GM20000 (cell line): ENCODE measurements at regions not wholly inside any gene's neighbourhood (a gene's known extent, or its start where the extent isn't known, plus 50 kb on each side); places are given as distances from the start of the nearest gene placed in this dataset.

Experiments
- DNase-seq: peaks from one replicate; pipeline ENCODE4 v3.0.0; 2012; ENCODE audit warnings: low spot score
- CTCF ChIP-seq: IDR thresholded peaks from 2 replicates; pipeline ENCODE4 v1.5.1; 2012; ENCODE audit warnings: mild to moderate bottlenecking, control low read depth; ENCODE audit errors: extremely low read depth, missing control alignments

DNA sequence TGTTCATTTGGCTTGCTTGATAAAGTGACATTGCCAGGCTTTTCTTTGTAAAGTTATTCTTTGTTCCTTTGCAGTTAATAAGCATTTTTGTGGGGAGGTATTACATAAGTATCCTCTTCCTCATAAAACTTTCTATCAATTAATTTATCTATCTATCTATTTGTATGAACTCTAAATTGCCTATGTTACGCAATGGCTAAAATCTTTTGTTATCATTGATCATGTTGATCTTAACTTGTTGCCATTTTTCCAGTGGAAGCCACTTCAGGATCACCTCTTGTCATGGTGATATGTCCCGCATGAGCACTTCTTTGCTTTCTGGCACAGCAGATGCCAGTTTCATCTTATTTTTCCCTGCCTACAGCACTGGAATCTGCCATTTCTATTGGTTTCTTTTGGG lies 436.7 kb upstream of the KIF2A start:
- no peak for DNase-seq
- TF ChIP-seq CTCF = no peak

GRCh38 chr5:61878471-61878870 lies 427.5 kb upstream of the KIF2A start:
- DNase-seq = no peak
- no peak for TF ChIP-seq CTCF

DNA sequence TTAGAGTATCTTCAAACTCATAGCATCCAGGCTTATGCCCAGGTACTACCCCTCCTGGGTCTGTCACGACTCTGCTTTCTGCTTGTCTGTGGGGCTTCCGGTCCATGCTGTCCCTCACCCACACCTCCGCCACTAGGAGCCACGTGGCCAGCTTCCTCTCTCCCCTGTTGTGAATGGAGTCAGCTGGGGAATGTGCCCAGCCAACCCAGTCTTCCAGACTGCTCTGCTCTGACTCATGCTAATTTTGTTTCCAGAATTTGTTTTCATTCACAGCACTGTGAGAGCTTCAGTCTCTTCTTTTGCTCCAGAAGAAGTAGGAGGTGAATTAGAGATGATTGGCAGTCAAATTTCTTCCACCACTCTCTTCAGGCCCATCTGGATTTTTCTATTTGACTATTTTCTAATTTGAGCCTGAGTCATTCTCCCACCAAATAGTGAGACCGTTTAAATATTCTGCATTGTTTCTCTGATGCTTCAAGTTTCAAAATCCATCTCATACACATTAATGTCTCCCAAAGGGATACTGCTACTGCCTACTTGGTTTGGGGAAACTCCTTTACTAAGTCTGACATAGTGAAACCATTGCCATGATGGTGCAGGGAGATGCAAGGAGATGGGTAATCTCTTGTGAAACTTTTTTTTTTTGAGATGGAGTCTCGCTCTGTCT lies 424.1 kb upstream of the KIF2A start:
- DNase-seq = no peak
- no peak for TF ChIP-seq CTCF

DNA sequence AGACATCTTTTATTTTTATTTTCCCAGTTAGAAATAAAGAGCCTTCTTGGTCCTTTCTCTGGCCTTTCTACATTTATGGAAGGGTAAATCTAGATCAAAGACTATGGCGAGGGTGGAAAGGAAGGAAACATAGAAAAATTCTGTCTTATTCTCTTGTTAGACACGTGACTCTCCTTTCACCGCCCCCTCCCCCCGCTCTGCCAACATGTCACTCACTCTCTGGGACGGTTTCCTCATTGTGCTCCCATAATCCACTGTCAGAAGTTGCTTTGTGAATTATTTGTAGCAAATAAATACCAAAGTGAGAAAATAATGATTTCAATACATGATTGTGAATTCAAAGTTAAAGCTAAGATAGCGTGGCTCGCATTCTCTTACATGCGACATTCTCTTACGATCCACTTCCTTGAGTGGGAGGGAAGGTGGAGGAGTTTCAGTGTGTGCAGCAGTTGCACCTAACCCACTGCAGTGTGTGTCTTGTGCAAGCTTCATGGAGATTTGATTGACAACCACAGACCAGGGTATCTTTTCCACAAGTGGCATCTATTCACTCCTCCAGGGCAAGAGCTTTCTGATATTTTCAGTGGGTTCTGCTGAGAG lies 423.0 kb upstream of the KIF2A start:
- TF ChIP-seq CTCF = no peak
- DNase-seq = no peak

DNA sequence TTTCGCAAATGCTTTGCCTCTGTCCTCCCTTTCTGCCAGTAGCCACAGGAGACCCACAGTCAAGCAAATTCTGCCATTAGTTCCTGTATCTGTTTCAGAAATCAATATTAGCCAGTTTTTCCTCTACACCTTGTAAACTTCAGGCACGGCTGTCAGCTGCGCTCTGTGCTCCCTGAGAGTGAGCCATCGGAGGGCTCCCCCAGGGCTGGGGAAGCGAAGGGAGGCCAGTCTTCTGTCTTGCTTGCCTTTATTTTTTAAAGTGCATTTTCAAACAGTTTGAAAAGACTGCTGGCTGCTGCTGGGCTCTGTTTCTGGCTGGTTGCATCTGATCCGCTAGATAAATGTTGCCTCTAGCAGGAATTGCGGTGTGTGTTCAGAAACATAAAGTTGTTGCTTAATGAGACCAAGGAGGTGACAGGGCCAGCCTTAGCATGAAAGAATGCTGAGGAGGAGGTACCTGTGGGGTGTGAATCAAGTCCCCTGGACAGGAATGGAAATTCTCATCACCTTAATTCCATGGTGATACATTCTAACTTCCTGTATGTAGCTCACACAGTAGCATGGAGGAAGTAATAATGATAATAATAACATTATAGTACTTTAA lies 421.7 kb upstream of the KIF2A start:
- DNase-seq = no peak

GRCh38 chr5:61886214-61886613 lies 419.8 kb upstream of the KIF2A start:
- no peak for DNase-seq
- no peak for TF ChIP-seq CTCF

More for the DNA sequence above, 421.7 kb upstream of the KIF2A start:
- no peak for TF ChIP-seq CTCF

GRCh38 chr5:61887271-61887670 lies 418.7 kb upstream of the KIF2A start:
- no peak for DNase-seq
- no peak for TF ChIP-seq CTCF
